NOMO-1 treated with dmso at 0.1 percent for 144 hours (cell line): ENCODE measurements at regions not wholly inside any gene's neighbourhood (a gene's known extent, or its start where the extent isn't known, plus 50 kb on each side); places are given as distances from the start of the nearest gene placed in this dataset.
A peak's percentile ranks its signal among the peaks of the same experiment; 100 is the strongest.

ENCODE experiments used
- DNase-seq: peaks from one replicate; lab custom pipeline; 2025; ENCODE audit not compliant: unreplicated experiment; lab: John Stamatoyannopoulos, UW

- no peak for DNase-seq
Measured at GRCh38 chr6:163971841-163972838, 557.6 kb downstream of the QKI start.

GRCh38 chr6:163970846-163971564, 556.5 kb downstream of the QKI start:
- no peak for DNase-seq

- DNase-seq = no peak
Measured at GRCh38 chr6:163965426-163966348, 551.2 kb downstream of the QKI start.

- no peak for DNase-seq
Measured at GRCh38 chr6:163964789-163965188, 550.3 kb downstream of the QKI start.

- DNase-seq = no peak
Measured at GRCh38 chr6:163963205-163964120, 548.9 kb downstream of the QKI start.

- DNase-seq = no peak
Measured at GRCh38 chr6:163962627-163963117, 548.2 kb downstream of the QKI start.

- no peak for DNase-seq
Measured at GRCh38 chr6:163960128-163960527, 545.6 kb downstream of the QKI start.

GRCh38 chr6:163958646-163959045, 544.1 kb downstream of the QKI start:
- DNase-seq = no peak

GRCh38 chr6:163956571-163957407, 542.3 kb downstream of the QKI start:
- peak; percentile 55 for DNase-seq

GRCh38 chr6:163955756-163956155, 541.2 kb downstream of the QKI start:
- DNase-seq = no peak

GRCh38 chr6:163955096-163955495, 540.6 kb downstream of the QKI start:
- no peak for DNase-seq

GRCh38 chr6:163954088-163954775, 539.7 kb downstream of the QKI start:
- no peak for DNase-seq

GRCh38 chr6:163952005-163952404, 537.5 kb downstream of the QKI start:
- DNase-seq = no peak

- DNase-seq = no peak
Measured at GRCh38 chr6:163951326-163951725, 536.8 kb downstream of the QKI start.

GRCh38 chr6:163950159-163950558, 535.6 kb downstream of the QKI start:
- DNase-seq = no peak

- no peak for DNase-seq
Measured at GRCh38 chr6:163949431-163949830, 534.9 kb downstream of the QKI start.

GRCh38 chr6:163948250-163948649, 533.7 kb downstream of the QKI start:
- DNase-seq = no peak

GRCh38 chr6:163947276-163947675, 532.8 kb downstream of the QKI start:
- no peak for DNase-seq
